Calu3 (cell line): ENCODE measurements at regions not wholly inside any gene's neighbourhood (a gene's known extent, or its start where the extent isn't known, plus 50 kb on each side); places are given as distances from the start of the nearest gene placed in this dataset.
"Not testable (repeated sequence)": the region's sequence is repeated elsewhere in the genome, so short reads cannot be mapped to it uniquely, and the experiment has no call there.

Experiments
- BruUV-seq: library from RNA; stranded (reverse); fragments of 400-500 nt; replicated peaks from 2 replicates; lab custom pipeline; 2021; lab: Mats Ljungman, UMichigan
- CTCF ChIA-PET: fragments of 300-600 bp; sonication (Branson Sonifier 250); formaldehyde crosslinking; loops from one replicate; lab custom pipeline; 2022; ENCODE audit warnings: antibody characterized with exemption; lab: Charles Lee
- DNase-seq: peaks from one replicate; pipeline ENCODE4 v3.0.0; 2022
- H3K27ac Mint-ChIP-seq: one replicate; pipeline ENCODE4 v1.8.0; 2022; ENCODE audit warnings: mixed read lengths; ENCODE audit not compliant: unreplicated experiment
- H3K27me3 Mint-ChIP-seq: one replicate; pipeline ENCODE4 v1.8.0; 2022; ENCODE audit warnings: mixed read lengths; ENCODE audit not compliant: unreplicated experiment
- H3K36me3 Mint-ChIP-seq: one replicate; pipeline ENCODE4 v1.8.0; 2022; ENCODE audit warnings: mild to moderate bottlenecking, moderate library complexity, mixed read lengths; ENCODE audit not compliant: insufficient read depth, unreplicated experiment
- H3K4me1 Mint-ChIP-seq: one replicate; pipeline ENCODE4 v1.8.0; 2022; ENCODE audit warnings: mild to moderate bottlenecking, low read depth, mixed read lengths; ENCODE audit not compliant: unreplicated experiment
- H3K4me3 Mint-ChIP-seq: one replicate; pipeline ENCODE4 v1.8.0; 2022; ENCODE audit warnings: mild to moderate bottlenecking, low read depth, moderate library complexity, mixed read lengths; ENCODE audit not compliant: unreplicated experiment
- H3K9me3 Mint-ChIP-seq: one replicate; pipeline ENCODE4 v1.8.0; 2022; ENCODE audit warnings: low read depth, mixed read lengths; ENCODE audit not compliant: unreplicated experiment
- intact Hi-C: fragments of 100-400 bp; cut with micrococcal nuclease; formaldehyde crosslinking; loops from one replicate; pipeline ENCODE4 v1.10.0; 2022; ENCODE audit not compliant: unreplicated experiment
- TF ChIP-seq, protein P1 (sequence below): fragments of 200-600 bp; IDR thresholded peaks from one replicate; pipeline ENCODE4 v1.8.0; 2022; ENCODE audit warnings: antibody characterized with exemption; ENCODE audit not compliant: unreplicated experiment

DNA sequence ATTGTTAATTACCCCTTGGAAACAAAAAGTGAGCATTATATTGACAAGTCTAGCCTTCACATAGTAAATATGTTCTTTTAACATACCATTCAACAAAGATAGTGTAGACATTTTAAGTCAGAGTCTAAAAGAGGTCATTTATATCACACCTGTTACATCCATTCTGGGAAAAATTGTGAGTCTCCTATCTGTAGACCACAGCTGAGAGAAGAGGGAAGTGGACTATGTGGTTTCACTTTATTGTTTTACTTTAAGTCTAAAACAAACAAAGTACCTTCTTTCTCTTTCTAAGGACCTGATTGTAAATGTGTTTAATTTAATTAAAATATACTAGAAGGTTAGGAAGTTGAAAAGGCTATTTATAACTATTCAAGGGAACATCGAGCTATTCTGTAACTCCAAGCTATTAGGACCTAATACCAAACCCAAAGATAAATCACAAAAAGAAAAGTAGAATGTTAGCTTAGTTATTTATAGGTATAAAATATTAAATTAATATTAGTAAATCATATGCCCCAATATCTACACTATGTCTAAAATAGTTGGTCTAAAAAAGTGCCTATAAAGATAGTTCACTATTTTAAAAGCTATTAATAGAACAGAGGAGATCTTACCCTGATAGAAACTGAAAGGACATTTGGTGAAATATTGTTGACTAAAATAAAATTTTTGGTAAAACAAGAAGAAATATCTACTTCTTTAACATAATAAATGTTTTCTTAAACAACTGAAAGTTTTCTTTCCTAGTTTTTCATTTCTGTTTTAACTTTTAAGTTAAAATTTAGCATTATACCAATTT is 134.9 kb downstream of the TMEM167A start:
- BruUV-seq: no TSS peak
- Mint-ChIP-seq H3K36me3 (no peaks in the 10 kb centered on the region), H3K9me3 (peaks cover 10% of the 10 kb centered on the region), H3K4me3 (no peak overlapping the region), H3K27me3 (no peaks in the 10 kb centered on the region), H3K27ac (no peak overlapping the region), H3K4me1 (no peaks in the 10 kb centered on the region)
- no peak for DNase-seq
- TF ChIP-seq, protein P1, sequence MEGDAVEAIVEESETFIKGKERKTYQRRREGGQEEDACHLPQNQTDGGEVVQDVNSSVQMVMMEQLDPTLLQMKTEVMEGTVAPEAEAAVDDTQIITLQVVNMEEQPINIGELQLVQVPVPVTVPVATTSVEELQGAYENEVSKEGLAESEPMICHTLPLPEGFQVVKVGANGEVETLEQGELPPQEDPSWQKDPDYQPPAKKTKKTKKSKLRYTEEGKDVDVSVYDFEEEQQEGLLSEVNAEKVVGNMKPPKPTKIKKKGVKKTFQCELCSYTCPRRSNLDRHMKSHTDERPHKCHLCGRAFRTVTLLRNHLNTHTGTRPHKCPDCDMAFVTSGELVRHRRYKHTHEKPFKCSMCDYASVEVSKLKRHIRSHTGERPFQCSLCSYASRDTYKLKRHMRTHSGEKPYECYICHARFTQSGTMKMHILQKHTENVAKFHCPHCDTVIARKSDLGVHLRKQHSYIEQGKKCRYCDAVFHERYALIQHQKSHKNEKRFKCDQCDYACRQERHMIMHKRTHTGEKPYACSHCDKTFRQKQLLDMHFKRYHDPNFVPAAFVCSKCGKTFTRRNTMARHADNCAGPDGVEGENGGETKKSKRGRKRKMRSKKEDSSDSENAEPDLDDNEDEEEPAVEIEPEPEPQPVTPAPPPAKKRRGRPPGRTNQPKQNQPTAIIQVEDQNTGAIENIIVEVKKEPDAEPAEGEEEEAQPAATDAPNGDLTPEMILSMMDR: no peak
- intact Hi-C loops: no loop called here
- CTCF ChIA-PET: interaction anchor here (0.7 to 0.8 kb wide), 2 partner anchors 11 to 186 kb away, joined by 3 to 4 read pairs; no protein-coding TSS in a partner anchor

DNA sequence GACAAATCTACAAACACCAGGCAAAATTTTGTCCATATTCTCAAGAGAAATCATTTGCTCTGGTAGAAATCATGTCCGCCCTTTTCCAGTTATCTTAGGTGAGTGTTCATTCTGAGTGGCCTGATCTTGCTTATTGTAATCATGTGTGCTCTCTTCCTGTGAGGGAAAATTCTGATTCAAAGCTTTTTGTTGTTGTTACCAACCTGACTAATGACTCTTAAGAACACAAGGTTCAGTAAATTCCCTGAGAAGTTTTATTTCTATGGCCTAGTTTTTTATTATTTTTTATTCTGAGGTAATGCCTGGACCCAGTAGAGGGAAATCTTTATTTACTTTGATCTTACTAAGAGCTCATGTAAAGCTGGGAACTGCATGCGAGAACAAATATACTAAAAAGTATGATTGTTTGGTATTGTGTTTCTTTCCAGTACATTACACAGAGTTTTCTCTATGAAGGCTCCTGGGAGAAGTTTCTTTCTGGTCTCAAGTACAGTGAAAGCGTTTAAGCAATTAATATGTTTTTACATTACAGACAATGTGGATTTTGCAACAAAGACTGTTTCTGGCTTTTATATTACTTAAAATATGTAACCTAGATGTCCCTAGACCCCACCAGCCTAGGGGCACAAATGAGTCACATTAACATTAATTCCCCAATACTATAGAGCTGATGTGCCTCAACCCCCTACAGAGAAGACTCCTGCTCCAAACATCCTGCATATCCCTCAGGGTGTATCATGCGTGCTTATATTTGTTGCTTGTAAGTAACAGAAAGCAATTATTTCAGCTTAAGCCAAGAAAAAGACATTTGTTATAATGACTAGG is 138.1 kb downstream of the TMEM167A start:
- H3K9me3 Mint-ChIP-seq: peaks cover 6% of the 10 kb centered on the region
- no peak overlapping the region for H3K27ac Mint-ChIP-seq
- intact Hi-C loops: no loop called here
- CTCF ChIA-PET: interaction anchor here (0.6 kb wide), 1 partner anchor 1188 kb away, joined by 3 read pairs; the partner anchor contains the start of gene SSBP2
- TF ChIP-seq, protein P1: no peak
- no TSS peak for BruUV-seq
- no peak for DNase-seq
- H3K4me3 Mint-ChIP-seq: no peak overlapping the region
- no peaks in the 10 kb centered on the region for H3K4me1 Mint-ChIP-seq
- H3K27me3 Mint-ChIP-seq: no peaks in the 10 kb centered on the region
- H3K36me3 Mint-ChIP-seq: no peaks in the 10 kb centered on the region

DNA sequence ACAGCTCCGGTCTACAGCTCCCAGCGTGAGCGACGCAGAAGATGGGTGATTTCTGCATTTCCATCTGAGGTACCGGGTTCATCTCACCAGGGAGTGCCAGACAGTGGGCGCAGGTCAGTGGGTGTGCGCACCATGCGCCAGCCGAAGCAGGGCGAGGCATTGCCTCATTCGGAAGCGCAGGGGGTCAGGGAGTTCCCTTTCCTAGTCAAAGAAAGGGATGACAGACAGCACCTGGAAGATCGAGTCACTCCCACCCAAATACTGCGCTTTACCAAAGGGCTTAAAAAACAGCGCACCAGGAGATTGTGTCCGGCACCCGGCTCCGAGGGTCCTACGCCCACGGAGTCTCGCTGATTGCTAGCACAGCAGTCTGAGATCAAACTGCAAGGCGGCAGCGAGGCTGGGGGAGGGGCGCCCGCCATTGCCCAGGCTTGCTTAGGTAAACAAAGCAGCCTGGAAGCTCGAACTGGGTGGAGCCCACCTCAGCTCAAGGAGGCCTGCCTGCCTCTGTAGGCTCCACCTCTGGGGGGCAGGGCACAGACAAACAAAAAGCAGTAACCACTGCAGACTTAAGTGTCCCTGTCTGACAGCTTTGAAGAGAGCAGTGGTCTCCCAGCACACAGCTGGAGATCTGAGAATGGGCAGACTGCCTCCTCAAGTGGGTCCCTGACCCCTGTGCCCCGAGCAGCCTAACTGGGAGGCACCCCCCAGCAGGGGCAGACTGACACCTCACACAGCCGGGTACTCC is 144.5 kb downstream of the TMEM167A start:
- H3K9me3 Mint-ChIP-seq, DNase-seq, BruUV-seq, H3K27ac Mint-ChIP-seq, H3K4me3 Mint-ChIP-seq, H3K27me3 Mint-ChIP-seq, intact Hi-C loops, CTCF ChIA-PET, H3K36me3 Mint-ChIP-seq: not testable (repeated sequence)
- peaks cover 27% of the 10 kb centered on the region for H3K4me1 Mint-ChIP-seq

DNA sequence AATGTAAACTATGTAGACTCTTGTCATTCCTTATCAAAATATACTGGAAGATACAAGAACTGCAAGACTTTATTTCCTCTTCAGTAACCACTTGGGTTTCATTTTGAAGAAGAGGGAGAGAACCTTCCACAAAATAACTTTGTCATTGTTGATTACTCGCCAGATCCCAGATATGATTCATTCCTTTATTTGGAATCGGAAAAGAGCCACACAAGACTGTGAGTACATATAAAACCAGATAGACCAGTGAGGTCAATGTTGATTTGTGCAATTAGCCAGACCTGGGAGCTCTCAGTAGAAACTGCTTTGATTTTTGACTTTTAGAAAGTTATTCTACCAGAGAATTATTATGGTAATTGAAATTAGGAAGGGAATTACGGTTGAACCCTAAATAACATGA is 146.1 kb downstream of the TMEM167A start:
- TF ChIP-seq, protein P1: no peak
- no peaks in the 10 kb centered on the region for H3K27me3 Mint-ChIP-seq
- intact Hi-C loops: no loop called here
- CTCF ChIA-PET: interaction anchor here (1.0 kb wide), 1 partner anchor 11 kb away, joined by 4 read pairs; no protein-coding TSS in a partner anchor
- H3K4me3 Mint-ChIP-seq: no peak overlapping the region
- peak overlapping the region; percentile 76 for H3K27ac Mint-ChIP-seq
- peaks cover 3% of the 10 kb centered on the region for H3K9me3 Mint-ChIP-seq
- H3K4me1 Mint-ChIP-seq: peaks cover 27% of the 10 kb centered on the region
- no peaks in the 10 kb centered on the region for H3K36me3 Mint-ChIP-seq
- no peak for DNase-seq
- BruUV-seq: no TSS peak
